H1 (cell line): ENCODE measurements at regions not wholly inside any gene's neighbourhood (a gene's known extent, or its start where the extent isn't known, plus 50 kb on each side); places are given as distances from the start of the nearest gene placed in this dataset.

ENCODE experiments used
- CTCF ChIA-PET: fragments of 300-600 bp; sonication (Branson Sonifier 250); formaldehyde crosslinking; loops from one replicate; lab custom pipeline; 2021; ENCODE audit not compliant: partially characterized antibody; lab: Charles Lee
- POLR2A ChIA-PET: fragments of 300-600 bp; sonication (Branson Sonifier 250); formaldehyde crosslinking; loops from one replicate; lab custom pipeline; 2021; ENCODE audit warnings: inconsistent platforms; ENCODE audit not compliant: partially characterized antibody; lab: Charles Lee
- DNase-seq, 2 experiments: peaks; one replicate each; pipeline versions ENCODE4 v3.0.0 to v3.0.0-alpha.2; 2010 to 2022; ENCODE audit warnings: low spot score in 2 of 2, low read depth in 1 of 2, mixed read lengths in 1 of 2
- FAIRE-seq: peaks from 2 replicates; lab custom pipeline; 2011; peaks lifted over from hg19 to GRCh38; lab: Jason Lieb, UNC
- H2AFZ ChIP-seq: 2 replicates; pipeline ENCODE4 v1.8.1; 2012; ENCODE audit warnings: low read length, inconsistent platforms
- H2AK5ac ChIP-seq: 2 replicates; pipeline ENCODE4 v1.6.1; 2013; ENCODE audit warnings: low read depth, low read length
- H2BK120ac ChIP-seq: replicated peaks from 2 replicates; pipeline ENCODE3; 2013; ENCODE audit warnings: low read depth, low read length, inconsistent platforms
- H2BK12ac ChIP-seq: 2 replicates; pipeline ENCODE4 v1.6.1; 2013; ENCODE audit warnings: low read depth, low read length
- H2BK15ac ChIP-seq: 2 replicates; pipeline ENCODE4 v1.6.1; 2013; ENCODE audit warnings: low read length
- H2BK20ac ChIP-seq: 2 replicates; pipeline ENCODE4 v1.6.1; 2013; ENCODE audit warnings: low read length
- H2BK5ac ChIP-seq: 2 replicates; pipeline ENCODE4 v1.6.1; 2013; ENCODE audit warnings: low read depth, low read length
- H3K14ac ChIP-seq: 2 replicates; pipeline ENCODE4 v1.6.1; 2013; ENCODE audit warnings: inconsistent platforms; ENCODE audit not compliant: insufficient read length
- H3K18ac ChIP-seq: 2 replicates; pipeline ENCODE4 v1.6.1; 2013; ENCODE audit warnings: low read length; ENCODE audit errors: extremely low read depth
- H3K23ac ChIP-seq: 2 replicates; pipeline ENCODE4 v1.6.1; 2013; ENCODE audit warnings: inconsistent platforms; ENCODE audit not compliant: insufficient read length
- H3K23me2 ChIP-seq: 2 replicates; pipeline ENCODE4 v1.6.1; 2013; ENCODE audit warnings: low read depth, low read length
- H3K27ac ChIP-seq: 2 replicates; pipeline ENCODE4 v1.6.1; 2011; ENCODE audit warnings: low read depth, low read length, inconsistent platforms
- H3K27me3 ChIP-seq, 4 experiments: replicated peaks in 1 of 4; 1 replicate in 1 of 4; 2 replicates in 3 of 4; pipeline versions ENCODE4 v1.6.1 to v1.8.1; 2011 to 2013; ENCODE audit warnings: low read length in 3 of 4, mild to moderate bottlenecking in 3 of 4, inconsistent platforms in 2 of 4, mixed read lengths in 2 of 4, moderate library complexity in 1 of 4; ENCODE audit not compliant: control insufficient read depth in 3 of 4, insufficient read depth in 3 of 4; ENCODE audit errors: extremely low read depth in 1 of 4
- H3K36me3 ChIP-seq, 4 experiments: 2 replicates each; pipeline versions ENCODE4 v1.6.1 to v1.8.1; 2011 to 2013; ENCODE audit warnings: mild to moderate bottlenecking in 4 of 4, low read length in 3 of 4, moderate library complexity in 2 of 4, control low read depth in 1 of 4, inconsistent platforms in 1 of 4; ENCODE audit not compliant: insufficient read depth in 4 of 4, control insufficient read depth in 2 of 4
- H3K4ac ChIP-seq: replicated peaks from 2 replicates; pipeline ENCODE3; 2013; ENCODE audit warnings: low read length, low read depth, mixed read lengths, inconsistent platforms; ENCODE audit not compliant: insufficient read length
- H3K4me1 ChIP-seq, 4 experiments: replicated peaks in 1 of 4; 1 replicate in 1 of 4; 2 replicates in 3 of 4; pipeline versions ENCODE4 v1.6.1 to v1.8.1; 2011 to 2013; ENCODE audit warnings: low read length in 3 of 4, inconsistent platforms in 2 of 4, mixed read lengths in 1 of 4; ENCODE audit not compliant: insufficient read depth in 4 of 4, control insufficient read depth in 3 of 4
- H3K4me2 ChIP-seq, 2 experiments: 2 replicates each; pipeline versions ENCODE4 v1.6.1 to v1.8.1; 2011 to 2013; ENCODE audit warnings: low read depth in 2 of 2, low read length in 2 of 2, control low read depth in 1 of 2, inconsistent platforms in 1 of 2, mild to moderate bottlenecking in 1 of 2; ENCODE audit not compliant: insufficient read depth in 1 of 2
- H3K4me3 ChIP-seq, 4 experiments: fragments of 200-600, 300-600 bp in 1 of 4; sonication (generic), shearing (Covaris generic), sonication (Bioruptor Twin) in 1 of 4; 2 replicates each; pipeline versions ENCODE4 v1.5.1 to v1.8.1; 2011 to 2016; ENCODE audit warnings: low read length in 4 of 4, low read depth in 3 of 4, control low read depth in 2 of 4, inconsistent platforms in 2 of 4, mild to moderate bottlenecking in 2 of 4, mixed read lengths in 1 of 4, moderate library complexity in 1 of 4; ENCODE audit not compliant: insufficient read depth in 2 of 4; ENCODE audit errors: extremely low read depth in 1 of 4
- H3K56ac ChIP-seq: replicated peaks from 2 replicates; pipeline ENCODE3; 2013; ENCODE audit warnings: low read depth, mild to moderate bottlenecking, mixed read lengths, low read length, inconsistent platforms; ENCODE audit not compliant: insufficient read length
- H3K79me1 ChIP-seq: 2 replicates; pipeline ENCODE4 v1.6.1; 2013; ENCODE audit warnings: low read depth, low read length, control low read depth
- H3K79me2 ChIP-seq, 2 experiments: 2 replicates each; pipeline versions ENCODE4 v1.6.1 to v1.8.1; 2012 to 2013; ENCODE audit warnings: low read length in 2 of 2, mild to moderate bottlenecking in 2 of 2, inconsistent platforms in 1 of 2; ENCODE audit not compliant: insufficient read depth in 2 of 2, control insufficient read depth in 1 of 2
- H3K9ac ChIP-seq, 4 experiments: replicated peaks in 1 of 4; 1 replicate in 1 of 4; 2 replicates in 3 of 4; pipeline versions ENCODE4 v1.6.1 to v1.8.1; 2011 to 2013; ENCODE audit warnings: low read depth in 3 of 4, low read length in 3 of 4, control low read depth in 2 of 4, mild to moderate bottlenecking in 2 of 4, moderate library complexity in 2 of 4, inconsistent platforms in 1 of 4; ENCODE audit errors: extremely low read depth in 1 of 4
- H3K9me3 ChIP-seq, 2 experiments: 2 replicates each; pipeline versions ENCODE4 v1.6.1 to v1.8.1; 2012 to 2013; ENCODE audit warnings: mild to moderate bottlenecking in 2 of 2, moderate library complexity in 2 of 2, control low read depth in 1 of 2, inconsistent platforms in 1 of 2, low read depth in 1 of 2, low read length in 1 of 2, mixed read lengths in 1 of 2; ENCODE audit not compliant: insufficient read depth in 2 of 2
- H4K20me1 ChIP-seq, 2 experiments: replicated peaks in 1 of 2; 2 replicates each; pipeline versions ENCODE3 to v1.8.1; 2011 to 2013; ENCODE audit warnings: inconsistent platforms in 2 of 2, low read length in 2 of 2, mild to moderate bottlenecking in 1 of 2; ENCODE audit not compliant: insufficient read depth in 2 of 2, control insufficient read depth in 1 of 2
- H4K5ac ChIP-seq: 2 replicates; pipeline ENCODE4 v1.6.1; 2013; ENCODE audit warnings: low read length, low read depth, mixed read lengths, inconsistent platforms; ENCODE audit not compliant: insufficient read length
- H4K8ac ChIP-seq: 2 replicates; pipeline ENCODE4 v1.8.0; 2013; ENCODE audit warnings: mild to moderate bottlenecking, moderate library complexity, low read length, inconsistent platforms; ENCODE audit not compliant: insufficient read depth; ENCODE audit errors: extremely low read depth
- H4K91ac ChIP-seq: replicated peaks from 2 replicates; pipeline ENCODE3; 2013; ENCODE audit warnings: low read length, mixed read lengths, inconsistent platforms; ENCODE audit not compliant: insufficient read length
- ATF3 ChIP-seq: IDR thresholded peaks from 2 replicates; pipeline ENCODE4 v1.6.1; 2011; ENCODE audit warnings: low read depth, mild to moderate bottlenecking, low read length; ENCODE audit not compliant: insufficient read depth
- SIX5 ChIP-seq: IDR thresholded peaks from 2 replicates; pipeline ENCODE4 v1.6.1; 2011; ENCODE audit warnings: mild to moderate bottlenecking, low read depth, low read length
- ZNF274 ChIP-seq: IDR thresholded peaks from 2 replicates; pipeline ENCODE4 v1.7.0; 2012; ENCODE audit warnings: low read length, borderline replicate concordance; ENCODE audit errors: extremely low read depth
- WGBS, 2 experiments: shearing (Covaris generic) in 1 of 2; methylation state at CpG; one replicate each; pipeline versions ENCODE4 v1.1.6 to v1.1.7; 2013 to 2015; ENCODE audit warnings: low lambda C conversion rate in 2 of 2, mixed read lengths in 2 of 2, inconsistent platforms in 1 of 2, low coverage in 1 of 2, missing lambda C conversion rate in 1 of 2; ENCODE audit not compliant: insufficient replicate concordance in 2 of 2, insufficient coverage in 1 of 2, insufficient read length in 1 of 2; ENCODE audit errors: extremely low coverage in 1 of 2, missing lambda C conversion rate in 1 of 2; 5-methylcytosine and 5-hydroxymethylcytosine counted together

- H3K18ac ChIP-seq, result no peak overlapping the region
- no peak overlapping the region for H4K8ac ChIP-seq
- no peaks in the 10 kb centered on the region for H4K20me1 ChIP-seq
- no peaks in the 10 kb centered on the region for H3K79me2 ChIP-seq
- no peaks in the 10 kb centered on the region for H3K27me3 ChIP-seq
- H4K91ac ChIP-seq, result no peak overlapping the region
- H3K56ac ChIP-seq, result no peak overlapping the region
- no peaks in the 10 kb centered on the region; the same call in 1 of the 2 replicates for H3K23me2 ChIP-seq
- no peak overlapping the region for H3K4me2 ChIP-seq
- H4K5ac ChIP-seq, result no peak overlapping the region
- no peak for DNase-seq
- no peak overlapping the region for H2BK12ac ChIP-seq
- no peak overlapping the region for H3K23ac ChIP-seq
- H2AFZ ChIP-seq, result no peak overlapping the region
- H3K4ac ChIP-seq, result no peak overlapping the region
- POLR2A ChIA-PET, result no interaction called here
- H3K4me3 ChIP-seq, result no peak overlapping the region
- no peak overlapping the region for H2BK5ac ChIP-seq
- 90% methylated on average over 5 of the region's 5 CpGs; no CpG with 5 or more reads in 1 of the 2 experiments for WGBS, 2 experiments
- no peak for TF ChIP-seq SIX5
- no peak for TF ChIP-seq ATF3
- TF ChIP-seq ZNF274, result no peak
- TF ChIP-seq, all 59 proteins: peak for 0
- FAIRE-seq, result no peak
- Histone ChIP-seq H3K9me3 (no peaks in the 10 kb centered on the region), H3K36me3 (no peaks in the 10 kb centered on the region), H3K14ac (no peak overlapping the region), H2BK15ac (no peak overlapping the region), H3K79me1 (no peaks in the 10 kb centered on the region), H2BK120ac (no peak overlapping the region), H2AK5ac (no peak overlapping the region), H3K9ac (no peak overlapping the region), H3K27ac (no peak overlapping the region), H3K4me1 (0 out of 7 replicates have a peak, but pooled peaks cover 0 to 3% (median 0%) of the 10 kb centered on the region in 4 experiments), H2BK20ac (no peak overlapping the region)
- CTCF ChIA-PET, result no interaction called here
Measured at GRCh38 chr7:33735403-33735802, 169.9 kb upstream of the BMPER start.
